Right lobe of liver (tissue), 4 donors: ENCODE measurements at regions not wholly inside any gene's neighbourhood (a gene's known extent, or its start where the extent isn't known, plus 50 kb on each side); places are given as distances from the start of the nearest gene placed in this dataset.

Experiments used
- CTCF ChIP-seq, 4 donors: fragments of 200-600 bp in 3 of 4; fragments of 450-650 bp in 1 of 4; IDR thresholded peaks; one replicate each; pipeline versions ENCODE4 v1.5.1 to v1.8.0; 2016 to 2022; ENCODE audit warnings: antibody characterized with exemption in 4 of 4, mild to moderate bottlenecking in 2 of 4
- POLR2A ChIP-seq: fragments of 450-650 bp; IDR thresholded peaks from one replicate; pipeline ENCODE4 v1.6.1; 2017; ENCODE audit warnings: antibody characterized with exemption, mild to moderate bottlenecking
- donor health status: DM: no; HTN: no; CAD: no.
- donor health status: DM: no; HTN: no; CAD: no.
- donor health status: DM: no; HTN: yes; CAD: no.

- TF ChIP-seq CTCF (IDR thresholded peaks at IDR 0.05) (no peak), POLR2A (no peak)
Measured at GRCh38 chr13:73742982-73743381, 391.2 kb downstream of the KLF12 start.
